PC-9 (cell line): ENCODE measurements at regions not wholly inside any gene's neighbourhood (a gene's known extent, or its start where the extent isn't known, plus 50 kb on each side); places are given as distances from the start of the nearest gene placed in this dataset.

Experiments
- BruUV-seq: library from RNA; stranded (reverse); fragments of 400-500 nt; replicated peaks from 2 replicates; lab custom pipeline; 2021; lab: Mats Ljungman, UMichigan
- CTCF ChIA-PET: fragments of 300-600 bp; sonication (Branson Sonifier 250); formaldehyde crosslinking; loops from one replicate; lab custom pipeline; 2022; ENCODE audit warnings: antibody characterized with exemption; lab: Charles Lee
- POLR2A ChIA-PET: fragments of 300-600 bp; sonication (Branson Sonifier 250); formaldehyde crosslinking; loops from one replicate; lab custom pipeline; 2022; ENCODE audit warnings: antibody characterized with exemption; ENCODE audit not compliant: unreplicated experiment; lab: Charles Lee
- DNase-seq, 2 experiments: peaks; one replicate each; pipeline versions ENCODE4 v3.0.0 to v3.0.0-alpha.2; 2015 to 2022; ENCODE audit warnings: mixed read lengths in 1 of 2
- H2AFZ ChIP-seq: fragments of 200-600 bp; sonication (generic); 2 replicates; pipeline ENCODE4 v1.8.1; 2017; ENCODE audit warnings: antibody characterized with exemption
- H3F3A ChIP-seq: fragments of 200-600 bp; sonication (generic); 2 replicates; pipeline ENCODE4 v1.8.1; 2017; ENCODE audit warnings: antibody characterized with exemption, mild to moderate bottlenecking, low read depth; ENCODE audit not compliant: insufficient read depth
- H3K27ac ChIP-seq: fragments of 200-600 bp; sonication (generic); 2 replicates; pipeline ENCODE4 v1.6.1; 2016; ENCODE audit warnings: mixed run types
- H3K27me3 ChIP-seq: fragments of 200-600 bp; sonication (generic); 2 replicates; pipeline ENCODE4 v1.6.1; 2016; ENCODE audit warnings: low read depth, mixed run types; ENCODE audit not compliant: insufficient read depth
- H3K36me3 ChIP-seq: fragments of 200-600 bp; sonication (generic); 2 replicates; pipeline ENCODE4 v1.6.1; 2016; ENCODE audit warnings: low read depth, mixed run types
- H3K4me1 ChIP-seq: fragments of 200-600 bp; sonication (generic); replicated peaks from 2 replicates; pipeline ENCODE4 v1.6.1; 2016; ENCODE audit warnings: mixed run types; ENCODE audit not compliant: insufficient read depth
- H3K4me2 ChIP-seq: fragments of 200-600 bp; sonication (generic); 2 replicates; pipeline ENCODE4 v1.6.1; 2017; ENCODE audit warnings: mixed run types
- H3K4me3 ChIP-seq: fragments of 200-600 bp; sonication (generic); 2 replicates; pipeline ENCODE4 v1.6.1; 2016; ENCODE audit warnings: mixed run types
- H3K79me2 ChIP-seq: fragments of 200-600 bp; sonication (generic); 2 replicates; pipeline ENCODE4 v1.6.1; 2017; ENCODE audit warnings: low read depth, mixed run types
- H3K9me2 ChIP-seq: fragments of 200-600 bp; sonication (generic); 2 replicates; pipeline ENCODE4 v1.8.1; 2017; ENCODE audit warnings: mild to moderate bottlenecking; ENCODE audit not compliant: insufficient read depth
- H3K9me3 ChIP-seq: fragments of 200-600 bp; sonication (generic); 2 replicates; pipeline ENCODE4 v1.8.1; 2016; ENCODE audit warnings: low read depth; ENCODE audit not compliant: insufficient read depth
- H4K20me1 ChIP-seq: fragments of 200-600 bp; sonication (generic); 2 replicates; pipeline ENCODE4 v1.8.1; 2017; ENCODE audit not compliant: insufficient read depth
- EZH2 ChIP-seq: fragments of 200-600 bp; sonication (generic); IDR thresholded peaks from 2 replicates; pipeline ENCODE4 v1.8.0; 2017; ENCODE audit warnings: antibody characterized with exemption, low read depth
- intact Hi-C: fragments of 100-400 bp; cut with micrococcal nuclease; formaldehyde crosslinking; loops from one replicate; pipeline ENCODE4 v1.10.0; 2022; ENCODE audit not compliant: unreplicated experiment
- TF ChIP-seq, protein P1 (sequence below): fragments of 200-600 bp; sonication (generic); conservative IDR thresholded peaks from 2 replicates; pipeline ENCODE4 v1.6.1; 2017; ENCODE audit warnings: mixed run types, antibody characterized with exemption, mild to moderate bottlenecking, moderate library complexity

GRCh38 chr4:130524057-130524456, 1428.1 kb downstream of the C4orf33 start:
- CTCF ChIA-PET = no interaction called here
- H3K79me2 ChIP-seq = no peaks in the 10 kb centered on the region
- H3K27me3 ChIP-seq = no peaks in the 10 kb centered on the region
- TF ChIP-seq EZH2 = no peak
- TF ChIP-seq, protein P1, sequence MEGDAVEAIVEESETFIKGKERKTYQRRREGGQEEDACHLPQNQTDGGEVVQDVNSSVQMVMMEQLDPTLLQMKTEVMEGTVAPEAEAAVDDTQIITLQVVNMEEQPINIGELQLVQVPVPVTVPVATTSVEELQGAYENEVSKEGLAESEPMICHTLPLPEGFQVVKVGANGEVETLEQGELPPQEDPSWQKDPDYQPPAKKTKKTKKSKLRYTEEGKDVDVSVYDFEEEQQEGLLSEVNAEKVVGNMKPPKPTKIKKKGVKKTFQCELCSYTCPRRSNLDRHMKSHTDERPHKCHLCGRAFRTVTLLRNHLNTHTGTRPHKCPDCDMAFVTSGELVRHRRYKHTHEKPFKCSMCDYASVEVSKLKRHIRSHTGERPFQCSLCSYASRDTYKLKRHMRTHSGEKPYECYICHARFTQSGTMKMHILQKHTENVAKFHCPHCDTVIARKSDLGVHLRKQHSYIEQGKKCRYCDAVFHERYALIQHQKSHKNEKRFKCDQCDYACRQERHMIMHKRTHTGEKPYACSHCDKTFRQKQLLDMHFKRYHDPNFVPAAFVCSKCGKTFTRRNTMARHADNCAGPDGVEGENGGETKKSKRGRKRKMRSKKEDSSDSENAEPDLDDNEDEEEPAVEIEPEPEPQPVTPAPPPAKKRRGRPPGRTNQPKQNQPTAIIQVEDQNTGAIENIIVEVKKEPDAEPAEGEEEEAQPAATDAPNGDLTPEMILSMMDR = no peak
- no peak overlapping the region for H3K4me3 ChIP-seq
- DNase-seq = no peak
- no peak overlapping the region for H3K27ac ChIP-seq
- no peaks in the 10 kb centered on the region for H3K9me3 ChIP-seq
- intact Hi-C loops = no loop called here
- no peaks in the 10 kb centered on the region for H3K9me2 ChIP-seq
- no peaks in the 10 kb centered on the region for H3K4me1 ChIP-seq
- POLR2A ChIA-PET = no interaction called here
- H2AFZ ChIP-seq = no peak overlapping the region
- H3K36me3 ChIP-seq = no peaks in the 10 kb centered on the region
- no peak overlapping the region for H3K4me2 ChIP-seq
- no TSS peak for BruUV-seq
- no peaks in the 10 kb centered on the region for H3F3A ChIP-seq
- no peaks in the 10 kb centered on the region for H4K20me1 ChIP-seq

GRCh38 chr4:130530505-130530904, 1434.6 kb downstream of the C4orf33 start:
- BruUV-seq = no TSS peak
- Histone ChIP-seq H4K20me1 (no peaks in the 10 kb centered on the region), H3K9me3 (no peaks in the 10 kb centered on the region), H3K27ac (no peak overlapping the region), H3K27me3 (no peaks in the 10 kb centered on the region), H3K36me3 (no peaks in the 10 kb centered on the region), H3K4me1 (no peaks in the 10 kb centered on the region), H2AFZ (no peak overlapping the region), H3K4me2 (no peak overlapping the region), H3F3A (no peaks in the 10 kb centered on the region), H3K9me2 (no peaks in the 10 kb centered on the region), H3K79me2 (no peaks in the 10 kb centered on the region), H3K4me3 (no peak overlapping the region)
- CTCF ChIA-PET = no interaction called here
- TF ChIP-seq, protein P1 = no peak
- no peak for TF ChIP-seq EZH2
- no peak for DNase-seq
- intact Hi-C loops = no loop called here
- POLR2A ChIA-PET = interaction anchor here (0.6 kb wide), 1 partner anchor 609 kb away, joined by 5 read pairs; no protein-coding TSS in a partner anchor

DNA sequence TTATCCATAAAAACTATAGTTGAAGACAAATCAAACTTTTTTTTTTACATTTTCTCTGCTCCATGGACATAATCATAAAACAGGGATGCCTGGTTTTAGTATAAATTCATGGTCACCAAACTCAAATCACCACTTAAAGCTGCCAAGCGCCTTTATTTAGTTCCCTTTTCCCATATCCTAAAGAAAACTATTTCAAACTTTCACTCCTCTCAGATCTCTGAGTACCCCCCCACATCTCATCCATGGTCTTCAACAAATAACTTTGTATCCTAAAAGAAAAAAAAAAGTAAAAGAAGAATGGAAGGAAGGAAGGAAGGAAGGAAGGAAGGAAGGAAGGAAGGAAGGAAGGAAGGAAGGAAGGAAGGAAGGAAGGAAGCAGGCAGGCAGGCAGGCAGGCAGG, 1438.7 kb downstream of the C4orf33 start:
- no TSS peak for BruUV-seq
- intact Hi-C loops = no loop called here
- CTCF ChIA-PET = no interaction called here
- TF ChIP-seq, protein P1 = no peak
- TF ChIP-seq EZH2 = no peak
- Histone ChIP-seq H3K9me2 (no peaks in the 10 kb centered on the region), H3F3A (no peaks in the 10 kb centered on the region), H2AFZ (no peak overlapping the region), H3K4me1 (no peaks in the 10 kb centered on the region), H3K4me3 (no peak overlapping the region), H3K27me3 (no peaks in the 10 kb centered on the region), H4K20me1 (no peaks in the 10 kb centered on the region), H3K9me3 (no peaks in the 10 kb centered on the region), H3K79me2 (no peaks in the 10 kb centered on the region), H3K4me2 (no peak overlapping the region), H3K36me3 (no peaks in the 10 kb centered on the region), H3K27ac (no peak overlapping the region)
- POLR2A ChIA-PET = no interaction called here
- no peak for DNase-seq
